Mesothelial cell of epicardium (in vitro differentiated cells): ENCODE measurements at regions not wholly inside any gene's neighbourhood (a gene's known extent, or its start where the extent isn't known, plus 50 kb on each side); places are given as distances from the start of the nearest gene placed in this dataset.

ENCODE experiments used
- DNase-seq, 2 experiments: peaks; one replicate each; pipeline ENCODE4 v3.0.0; 2021; ENCODE audit warnings: low spot score in 2 of 2; ENCODE audit not compliant: unreplicated experiment in 2 of 2
- H3K27ac Mint-ChIP-seq: 2 replicates; pipeline ENCODE4 v1.8.0; 2021; ENCODE audit warnings: mixed read lengths
- H3K27me3 Mint-ChIP-seq: 2 replicates; pipeline ENCODE4 v1.8.0; 2021; ENCODE audit warnings: low read depth, mixed read lengths
- H3K36me3 Mint-ChIP-seq: 2 replicates; pipeline ENCODE4 v1.8.0; 2021; ENCODE audit warnings: mixed read lengths
- H3K4me1 Mint-ChIP-seq: 2 replicates; pipeline ENCODE4 v1.8.0; 2021; ENCODE audit warnings: mixed read lengths
- H3K4me3 Mint-ChIP-seq: 2 replicates; pipeline ENCODE4 v1.8.0; 2021; ENCODE audit warnings: mild to moderate bottlenecking, moderate library complexity, mixed read lengths
- H3K9me3 Mint-ChIP-seq: 2 replicates; pipeline ENCODE4 v1.8.0; 2021; ENCODE audit warnings: mixed read lengths
- CTCF ChIP-seq: fragments of 200-600 bp; sonication (generic); IDR thresholded peaks from one replicate; pipeline ENCODE4 v1.5.0; 2021; ENCODE audit warnings: antibody characterized with exemption; ENCODE audit not compliant: unreplicated experiment

- DNase-seq, result no peak
- TF ChIP-seq CTCF, result no peak
- no peak overlapping the region for H3K4me3 Mint-ChIP-seq
- peaks cover 29% of the 10 kb centered on the region for H3K4me1 Mint-ChIP-seq
- H3K27ac Mint-ChIP-seq, result no peak overlapping the region
- peaks cover 3% of the 10 kb centered on the region for H3K36me3 Mint-ChIP-seq
- peaks cover 4% of the 10 kb centered on the region for H3K9me3 Mint-ChIP-seq
- H3K27me3 Mint-ChIP-seq, result peaks cover 3% of the 10 kb centered on the region
These were observed 167.3 kb upstream of the KLF14 start for GRCh38 chr7:130901209-130901783.

GRCh38 chr7:130902755-130903357 is 168.8 kb upstream of the KLF14 start:
- Mint-ChIP-seq H3K27ac (no peak overlapping the region), H3K4me1 (peaks cover 26% of the 10 kb centered on the region), H3K9me3 (peaks cover 8% of the 10 kb centered on the region), H3K36me3 (no peaks in the 10 kb centered on the region), H3K27me3 (peaks cover 3% of the 10 kb centered on the region), H3K4me3 (no peak overlapping the region)
- no peak for DNase-seq
- TF ChIP-seq CTCF, result no peak

GRCh38 chr7:130903358-130903974 is 169.5 kb upstream of the KLF14 start:
- Mint-ChIP-seq H3K4me1 (peaks cover 26% of the 10 kb centered on the region), H3K4me3 (no peak overlapping the region), H3K9me3 (peaks cover 8% of the 10 kb centered on the region), H3K36me3 (no peaks in the 10 kb centered on the region), H3K27me3 (peaks cover 3% of the 10 kb centered on the region), H3K27ac (peak overlapping the region; percentile 78)
- TF ChIP-seq CTCF, result no peak
- no peak for DNase-seq

- peaks cover 26% of the 10 kb centered on the region for H3K4me1 Mint-ChIP-seq
- peaks cover 6% of the 10 kb centered on the region for H3K9me3 Mint-ChIP-seq
- DNase-seq, result no peak
- TF ChIP-seq CTCF, result no peak
- H3K4me3 Mint-ChIP-seq, result no peak overlapping the region
- H3K27me3 Mint-ChIP-seq, result peaks cover 3% of the 10 kb centered on the region
- peak overlapping the region; percentile 78 for H3K27ac Mint-ChIP-seq
- H3K36me3 Mint-ChIP-seq, result no peaks in the 10 kb centered on the region
These were observed 170.2 kb upstream of the KLF14 start for GRCh38 chr7:130904031-130904757.

- Mint-ChIP-seq H3K36me3 (no peaks in the 10 kb centered on the region), H3K4me3 (no peak overlapping the region), H3K27me3 (peaks cover 3% of the 10 kb centered on the region), H3K4me1 (peaks cover 26% of the 10 kb centered on the region), H3K9me3 (peaks cover 4% of the 10 kb centered on the region), H3K27ac (no peak overlapping the region)
- no peak for TF ChIP-seq CTCF
- DNase-seq, result no peak
These were observed 170.8 kb upstream of the KLF14 start for GRCh38 chr7:130904792-130905191.
